HG03039 (cell line): ENCODE measurements at regions not wholly inside any gene's neighbourhood (a gene's known extent, or its start where the extent isn't known, plus 50 kb on each side); places are given as distances from the start of the nearest gene placed in this dataset.

Source experiments
- ATAC-seq: cut with Tn5 transposase; IDR thresholded peaks from one replicate; pipeline ENCODE4 v1.9.1; 2021; ENCODE audit warnings: mild to moderate bottlenecking, moderate library complexity; ENCODE audit not compliant: unreplicated experiment

- ATAC-seq = no peak
Measured at GRCh38 chr2:515441-516127, 161.6 kb downstream of the TMEM18 start.

GRCh38 chr2:513981-514706 lies 163.1 kb downstream of the TMEM18 start:
- no peak for ATAC-seq

DNA sequence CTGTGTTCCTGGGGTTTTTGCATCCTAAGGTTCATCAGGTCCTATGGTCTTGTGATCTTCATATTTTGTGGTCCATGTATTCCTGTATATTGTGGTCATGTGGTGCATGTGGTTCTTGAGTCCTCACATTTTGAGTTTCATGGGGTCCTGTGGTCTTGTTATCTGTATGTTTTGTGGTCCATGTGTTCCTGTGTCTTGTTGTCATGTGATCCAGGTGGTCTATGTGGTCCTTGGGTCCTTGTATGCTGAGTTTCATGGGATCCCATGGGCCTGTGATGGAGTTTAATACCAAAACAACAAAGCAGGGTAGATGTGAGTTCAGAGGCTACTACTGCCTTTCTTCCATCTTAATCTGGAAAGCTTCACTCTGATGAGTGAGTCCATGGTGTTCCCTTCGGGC lies 166.4 kb downstream of the TMEM18 start:
- no peak for ATAC-seq

DNA sequence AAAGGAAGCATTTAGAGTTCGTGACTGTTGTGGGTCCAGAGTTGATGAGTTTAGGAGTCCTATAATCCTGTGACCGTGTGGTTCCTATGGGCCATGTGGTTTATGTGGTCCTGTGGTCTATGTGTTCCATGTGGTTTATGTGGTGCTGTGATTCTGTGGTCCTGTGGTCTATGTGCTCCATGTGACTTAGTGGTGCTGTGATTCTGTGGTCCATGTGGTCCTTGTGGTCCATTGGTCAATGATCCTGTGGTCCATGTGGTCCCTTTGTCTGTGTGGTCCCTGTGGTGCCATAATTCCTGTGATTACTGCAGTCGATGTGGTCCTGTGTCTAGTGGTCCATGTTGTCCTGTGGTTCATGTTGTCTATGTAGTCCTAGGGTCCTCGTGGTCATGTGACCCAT lies 167.3 kb downstream of the TMEM18 start:
- no peak for ATAC-seq

- ATAC-seq = no peak
Measured at GRCh38 chr2:508121-508520, 169.1 kb downstream of the TMEM18 start.

DNA sequence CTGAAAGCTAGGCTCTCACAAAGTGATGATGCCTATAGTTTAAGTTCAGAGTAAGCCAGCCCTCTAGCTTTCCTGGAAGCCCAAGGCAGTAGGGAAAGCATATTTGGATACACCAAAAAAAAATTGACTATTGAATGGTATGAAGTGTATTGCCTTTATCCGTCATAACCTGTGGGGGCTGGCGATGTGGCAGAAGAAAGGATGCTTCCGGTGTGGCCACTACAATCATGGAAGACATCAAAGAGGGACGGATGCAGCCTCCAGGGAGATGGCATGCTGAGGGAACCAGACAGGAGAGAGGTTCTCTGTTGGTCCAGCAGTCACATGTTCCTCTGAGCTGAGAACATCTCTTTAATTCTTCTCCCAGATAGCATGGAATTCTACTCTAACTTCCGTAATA lies 170.3 kb downstream of the TMEM18 start:
- no peak for ATAC-seq

DNA sequence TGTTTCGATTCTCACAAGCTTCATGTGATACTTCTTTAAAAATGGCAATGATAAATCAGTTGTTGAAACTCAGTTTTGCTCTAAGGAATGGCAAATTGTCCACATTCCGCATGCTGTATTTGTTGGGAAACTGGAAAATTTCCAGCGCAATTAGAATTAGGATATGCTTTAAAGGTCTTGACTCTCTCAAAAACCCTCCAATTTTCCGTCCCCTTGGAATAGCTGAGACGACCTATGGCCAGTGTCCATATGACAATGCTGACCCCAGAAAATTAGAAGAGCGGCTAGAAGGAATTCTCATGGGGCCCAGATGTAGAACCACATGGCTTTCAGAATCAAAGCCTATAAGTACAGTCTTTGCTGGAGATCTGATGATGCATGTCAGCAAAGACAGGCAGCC lies 170.8 kb downstream of the TMEM18 start:
- no peak for ATAC-seq

DNA sequence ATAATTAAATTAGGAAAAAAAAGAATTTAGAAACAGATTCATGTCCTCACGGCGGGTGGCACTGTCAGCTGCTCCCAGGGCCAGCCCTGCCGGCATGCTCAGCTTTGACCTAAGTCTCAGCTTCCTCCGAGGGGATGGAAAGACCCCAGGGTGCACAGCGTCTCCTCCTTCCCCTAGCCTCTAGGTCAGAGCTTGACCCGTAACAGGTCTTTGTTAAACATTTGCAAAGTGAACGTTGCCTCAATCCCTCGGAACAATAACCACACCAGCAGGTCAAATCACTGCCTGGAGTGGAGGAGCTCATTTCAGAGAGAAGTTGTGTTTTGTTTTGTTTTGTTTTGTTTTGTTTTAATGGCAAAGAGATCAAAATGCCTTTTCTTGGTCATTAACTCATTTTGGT lies 171.3 kb downstream of the TMEM18 start:
- no peak for ATAC-seq

GRCh38 chr2:503288-503999 lies 173.8 kb downstream of the TMEM18 start:
- no peak for ATAC-seq

DNA sequence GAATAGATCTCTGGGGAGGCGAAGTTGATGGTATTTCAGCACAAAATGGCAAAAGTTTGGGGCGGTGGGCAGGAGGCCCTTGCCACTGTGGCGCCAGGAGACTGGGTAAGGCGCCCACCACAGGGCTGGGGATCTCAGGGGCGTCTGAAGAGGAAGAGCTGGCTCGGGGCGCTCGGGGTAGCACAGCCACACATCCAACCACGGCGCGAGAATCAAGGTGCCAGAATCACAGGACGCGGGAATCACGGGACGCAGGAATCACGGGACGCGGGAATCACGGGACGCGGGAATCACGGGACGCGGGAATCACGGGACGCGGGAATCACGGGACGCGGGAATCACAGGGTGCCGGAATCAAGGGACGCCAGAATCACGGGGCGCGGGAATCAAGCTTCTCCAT lies 174.4 kb downstream of the TMEM18 start:
- ATAC-seq = no peak

- no peak for ATAC-seq
Measured at GRCh38 chr2:501667-502066, 175.5 kb downstream of the TMEM18 start.

DNA sequence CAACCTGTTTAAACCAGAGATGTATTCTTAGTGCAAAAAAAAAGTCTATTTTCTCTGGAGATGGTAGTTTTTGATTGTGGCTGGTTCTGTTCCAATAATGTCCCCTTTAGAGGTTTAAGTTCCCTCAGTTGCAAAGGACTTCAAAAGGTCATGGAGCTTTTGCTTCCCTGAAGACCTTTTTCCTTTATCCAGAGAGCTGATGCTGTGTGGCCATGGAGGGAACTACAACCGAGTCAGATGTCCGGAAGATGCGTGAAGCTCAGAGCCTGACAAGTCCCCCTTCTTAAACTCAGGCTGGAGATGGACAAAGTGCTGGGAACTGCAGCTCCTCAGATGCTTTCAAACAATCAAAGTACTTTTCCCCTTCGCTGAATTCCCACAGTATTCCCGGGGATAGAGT lies 176.1 kb downstream of the TMEM18 start:
- ATAC-seq = no peak

GRCh38 chr2:499726-500125 lies 177.5 kb downstream of the TMEM18 start:
- ATAC-seq = no peak

GRCh38 chr2:498493-499178 lies 178.6 kb downstream of the TMEM18 start:
- ATAC-seq = no peak

GRCh38 chr2:497770-498492 lies 179.3 kb downstream of the TMEM18 start:
- ATAC-seq = no peak

DNA sequence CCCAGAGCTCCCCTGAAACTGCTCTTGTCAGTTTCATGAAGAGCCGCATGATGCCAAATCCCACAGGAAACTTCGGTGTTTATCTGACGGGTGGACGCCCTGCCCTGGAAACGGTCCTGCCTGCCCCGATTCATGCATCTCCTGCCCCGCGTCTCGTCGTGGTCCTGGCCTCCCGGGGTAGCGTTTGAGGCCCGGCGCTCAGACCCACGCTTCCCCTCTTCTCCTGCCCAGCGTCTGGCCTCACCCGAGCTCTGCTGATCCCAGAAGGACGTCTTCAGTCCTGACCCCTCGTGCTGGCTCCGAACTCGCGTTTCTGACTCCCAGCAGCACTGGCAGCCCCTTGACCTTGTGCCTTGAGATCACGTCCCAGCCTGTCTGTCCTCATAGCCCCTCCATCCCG lies 180.5 kb downstream of the TMEM18 start:
- ATAC-seq = no peak

GRCh38 chr2:495745-496275 lies 181.4 kb downstream of the TMEM18 start:
- no peak for ATAC-seq

GRCh38 chr2:494853-495252 lies 182.4 kb downstream of the TMEM18 start:
- no peak for ATAC-seq

DNA sequence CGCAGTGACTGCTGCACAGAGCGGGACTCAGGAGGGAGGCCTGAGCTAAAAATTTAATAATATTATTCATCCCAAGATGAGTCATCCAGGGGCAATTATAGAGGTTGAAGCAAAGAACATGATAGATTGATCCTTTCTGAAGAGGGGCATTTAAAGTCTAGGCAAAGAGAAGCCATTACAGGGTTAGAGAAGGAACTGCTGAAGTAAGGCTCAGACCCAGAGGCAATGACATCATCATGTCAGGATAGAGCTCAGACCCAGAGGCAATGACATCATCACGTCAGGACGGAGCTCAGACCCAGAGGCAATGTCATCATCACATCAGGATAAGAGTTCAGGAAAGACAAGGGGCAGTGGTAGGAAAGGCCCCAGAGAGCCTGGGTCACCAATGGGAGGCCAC lies 184.0 kb downstream of the TMEM18 start:
- ATAC-seq = no peak

- no peak for ATAC-seq
Measured at GRCh38 chr2:492178-492577, 185.0 kb downstream of the TMEM18 start.

- no peak for ATAC-seq
Measured at GRCh38 chr2:489838-490237, 187.4 kb downstream of the TMEM18 start.
